CD4-positive, CD25-positive, alpha-beta regulatory T cell (primary cell): ENCODE measurements at regions not wholly inside any gene's neighbourhood (a gene's known extent, or its start where the extent isn't known, plus 50 kb on each side); places are given as distances from the start of the nearest gene placed in this dataset.

Source experiments
- ATAC-seq, 2 donors: fragments of 150-1000 bp; cut with Tn5 transposase; one replicate each; pipeline ENCODE4 v1.10.0; 2021; ENCODE audit warnings: low read depth in 2 of 2, moderate number of reproducible peaks in 2 of 2, moderate library complexity in 1 of 2
- DNase-seq, 3 donors: peaks; one replicate each; pipeline versions ENCODE4 v3.0.0 to v3.0.0-alpha.2; 2012 to 2022; ENCODE audit warnings: mixed read lengths in 1 of 3
- H3K27ac ChIP-seq: one replicate; pipeline ENCODE4 v1.7.0; 2013; ENCODE audit warnings: mild to moderate bottlenecking, low read length; ENCODE audit not compliant: insufficient read depth, poor library complexity, severe bottlenecking
- H3K27me3 ChIP-seq: one replicate; pipeline ENCODE4 v1.7.0; 2013; ENCODE audit warnings: low read length; ENCODE audit not compliant: control insufficient read depth, insufficient read depth
- H3K36me3 ChIP-seq: one replicate; pipeline ENCODE4 v1.7.0; 2013; ENCODE audit warnings: mild to moderate bottlenecking, low read length, moderate library complexity; ENCODE audit not compliant: control insufficient read depth, insufficient read depth
- H3K4me1 ChIP-seq: 2 replicates; pipeline ENCODE4 v1.7.0; 2013; ENCODE audit warnings: mild to moderate bottlenecking, low read length; ENCODE audit not compliant: insufficient read depth, control insufficient read depth, poor library complexity, severe bottlenecking
- H3K4me3 ChIP-seq: one replicate; pipeline ENCODE4 v1.7.0; 2013; ENCODE audit warnings: low read depth, mild to moderate bottlenecking, low read length, moderate library complexity
- H3K9me3 ChIP-seq, 2 experiments: 1 replicate in 1 of 2; 2 replicates in 1 of 2; pipeline ENCODE4 v1.7.0; 2013; ENCODE audit warnings: low read length in 2 of 2, mild to moderate bottlenecking in 1 of 2, moderate library complexity in 1 of 2; ENCODE audit not compliant: control insufficient read depth in 2 of 2
- H3K27ac Mint-ChIP-seq, 3 donors: one replicate each; pipeline ENCODE4 v1.8.0; 2020 to 2022; ENCODE audit warnings: mild to moderate bottlenecking in 3 of 3, mixed read lengths in 3 of 3, moderate library complexity in 2 of 3
- H3K27me3 Mint-ChIP-seq: one replicate; pipeline ENCODE4 v1.8.0; 2022; ENCODE audit warnings: mild to moderate bottlenecking, mixed read lengths
- H3K36me3 Mint-ChIP-seq: one replicate; pipeline ENCODE4 v1.8.0; 2020; ENCODE audit warnings: mixed read lengths
- H3K4me1 Mint-ChIP-seq, 4 donors: one replicate each; pipeline ENCODE4 v1.8.0; 2020 to 2022; ENCODE audit warnings: mixed read lengths in 4 of 4, mild to moderate bottlenecking in 1 of 4
- H3K4me3 Mint-ChIP-seq, 4 donors: one replicate each; pipeline ENCODE4 v1.8.0; 2020 to 2022; ENCODE audit warnings: mild to moderate bottlenecking in 4 of 4, mixed read lengths in 4 of 4, moderate library complexity in 3 of 4
- H3K9me3 Mint-ChIP-seq, 7 donors: one replicate each; pipeline ENCODE4 v1.8.0; 2020 to 2022; ENCODE audit warnings: mixed read lengths in 7 of 7, mild to moderate bottlenecking in 3 of 7, moderate library complexity in 2 of 7

DNA sequence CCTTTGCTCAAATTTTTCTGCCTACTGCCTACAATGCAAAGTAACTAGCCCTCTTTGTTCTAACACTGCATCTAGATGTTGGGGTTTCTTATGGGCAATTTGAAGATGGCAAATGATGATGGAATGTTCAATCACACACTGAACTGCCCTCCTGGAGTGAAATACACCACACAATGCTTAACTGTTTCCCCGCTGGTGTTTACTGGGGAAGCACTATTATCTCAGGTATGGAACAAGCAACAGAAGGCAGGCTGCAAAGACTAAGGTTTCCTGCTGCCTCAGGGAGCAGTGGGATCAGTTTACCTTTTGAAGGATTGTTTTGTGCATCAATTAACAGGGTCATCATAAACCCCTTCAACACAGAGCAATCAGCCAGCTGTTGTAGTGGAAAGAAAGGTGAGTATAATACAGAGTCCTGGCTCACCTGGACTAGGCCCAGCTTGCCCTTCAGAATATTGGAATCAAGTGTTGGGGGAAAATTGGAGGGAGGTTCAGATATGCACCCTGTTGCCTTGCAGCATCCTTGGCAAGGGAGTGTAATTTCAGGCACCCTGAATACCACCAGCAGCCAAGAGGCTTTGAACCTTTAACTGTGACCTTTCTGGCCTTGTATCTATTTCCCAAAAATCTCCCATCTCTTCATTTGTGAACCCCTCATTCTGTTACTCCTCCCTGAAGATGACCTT is 105.4 kb upstream of the CDH11 start:
- no peaks in the 10 kb centered on the region for H3K27me3 ChIP-seq
- Mint-ChIP-seq H3K36me3 (no peaks in the 10 kb centered on the region), H3K4me3 (no peak overlapping the region), H3K4me1 (no peaks in the 10 kb centered on the region), H3K27ac (no peak overlapping the region), H3K9me3 (peaks cover 4 to 22% (median 9%) of the 10 kb centered on the region in 7 donors), H3K27me3 (no peaks in the 10 kb centered on the region)
- ATAC-seq: no peak
- H3K4me3 ChIP-seq: no peak overlapping the region
- no peaks in the 10 kb centered on the region for H3K36me3 ChIP-seq
- DNase-seq: no peak
- H3K9me3 ChIP-seq: no peaks in the 10 kb centered on the region
- H3K27ac ChIP-seq: no peak overlapping the region
- H3K4me1 ChIP-seq: no peaks in the 10 kb centered on the region

DNA sequence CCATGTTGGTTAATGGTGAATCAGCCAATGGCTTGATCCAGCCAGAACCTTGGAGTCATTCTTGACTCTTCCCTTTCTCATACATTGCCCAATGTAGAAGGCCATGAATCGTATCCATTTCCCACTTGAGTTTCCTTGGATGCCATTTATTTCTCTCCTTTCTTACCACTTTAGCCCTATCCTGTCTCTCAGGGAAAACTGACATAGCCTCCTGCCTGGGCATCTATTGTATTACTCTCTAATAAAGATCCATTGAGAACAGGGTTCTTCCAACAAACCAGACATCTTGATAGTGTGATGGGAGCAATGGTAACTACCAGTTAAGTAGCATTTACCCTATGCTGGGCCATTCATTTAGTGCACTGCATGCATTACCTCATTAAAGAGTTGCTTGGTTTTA is 104.2 kb upstream of the CDH11 start:
- Histone ChIP-seq H3K27ac (no peak overlapping the region), H3K27me3 (no peaks in the 10 kb centered on the region), H3K4me1 (no peaks in the 10 kb centered on the region), H3K9me3 (no peaks in the 10 kb centered on the region), H3K4me3 (no peak overlapping the region), H3K36me3 (no peaks in the 10 kb centered on the region)
- DNase-seq: no peak
- Mint-ChIP-seq H3K4me1 (no peaks in the 10 kb centered on the region), H3K9me3 (peaks cover 0 to 22% (median 6%) of the 10 kb centered on the region in 7 donors), H3K4me3 (no peak overlapping the region), H3K36me3 (no peaks in the 10 kb centered on the region), H3K27ac (no peak overlapping the region), H3K27me3 (no peaks in the 10 kb centered on the region)
- ATAC-seq: no peak

DNA sequence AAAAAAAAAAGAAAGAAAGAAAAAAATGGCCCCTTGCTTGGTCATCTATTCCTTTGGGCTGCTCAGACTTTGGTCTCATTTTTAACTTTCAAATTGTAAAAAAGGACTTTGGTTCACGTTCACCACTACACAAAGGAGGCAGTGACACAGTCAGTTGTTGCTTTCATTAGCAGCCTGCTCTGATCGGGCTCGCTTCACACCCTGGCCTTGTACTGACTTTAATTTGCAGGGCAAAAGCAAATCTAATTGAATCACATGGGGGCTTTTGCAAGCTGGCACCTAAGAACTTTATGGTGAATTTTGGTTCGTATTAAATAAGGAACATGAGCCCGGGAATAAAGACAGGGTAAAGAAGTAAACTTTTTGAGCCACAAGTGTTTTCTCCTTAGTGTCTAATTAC is 103.6 kb upstream of the CDH11 start:
- Histone ChIP-seq H3K9me3 (no peaks in the 10 kb centered on the region), H3K27me3 (no peaks in the 10 kb centered on the region), H3K4me3 (no peak overlapping the region), H3K36me3 (no peaks in the 10 kb centered on the region), H3K27ac (no peak overlapping the region), H3K4me1 (no peaks in the 10 kb centered on the region)
- Mint-ChIP-seq H3K9me3 (peaks cover 0 to 22% (median 6%) of the 10 kb centered on the region in 7 donors), H3K4me1 (no peaks in the 10 kb centered on the region), H3K36me3 (no peaks in the 10 kb centered on the region), H3K27ac (no peak overlapping the region), H3K4me3 (no peak overlapping the region), H3K27me3 (no peaks in the 10 kb centered on the region)
- ATAC-seq (no peak), DNase-seq (no peak)

DNA sequence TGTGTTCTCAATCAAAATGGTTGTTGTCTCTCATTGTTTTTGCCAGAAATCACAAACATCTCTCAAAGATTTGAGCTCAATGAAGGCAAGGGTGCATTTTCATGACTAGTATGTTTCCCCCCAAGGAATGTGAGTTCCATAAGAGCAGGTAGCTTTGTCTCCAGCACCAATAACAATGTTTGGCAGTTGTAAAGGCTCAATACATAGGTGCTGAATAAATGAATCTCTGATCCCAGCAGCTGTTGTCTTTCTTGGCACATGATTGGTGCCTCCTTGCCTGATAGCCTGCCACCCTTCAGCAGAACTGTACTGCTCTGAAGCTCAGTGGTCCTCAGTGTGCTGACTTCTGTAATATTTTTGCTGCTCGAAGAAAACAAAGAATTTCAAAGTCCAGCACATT is 103.1 kb upstream of the CDH11 start:
- Mint-ChIP-seq H3K4me1 (no peaks in the 10 kb centered on the region), H3K9me3 (peaks cover 0 to 22% (median 5%) of the 10 kb centered on the region in 7 donors), H3K27ac (no peak overlapping the region), H3K36me3 (no peaks in the 10 kb centered on the region), H3K4me3 (no peak overlapping the region), H3K27me3 (no peaks in the 10 kb centered on the region)
- Histone ChIP-seq H3K27ac (no peak overlapping the region), H3K9me3 (no peaks in the 10 kb centered on the region), H3K27me3 (no peaks in the 10 kb centered on the region), H3K36me3 (no peaks in the 10 kb centered on the region), H3K4me1 (no peaks in the 10 kb centered on the region), H3K4me3 (no peak overlapping the region)
- ATAC-seq (no peak), DNase-seq (no peak)

DNA sequence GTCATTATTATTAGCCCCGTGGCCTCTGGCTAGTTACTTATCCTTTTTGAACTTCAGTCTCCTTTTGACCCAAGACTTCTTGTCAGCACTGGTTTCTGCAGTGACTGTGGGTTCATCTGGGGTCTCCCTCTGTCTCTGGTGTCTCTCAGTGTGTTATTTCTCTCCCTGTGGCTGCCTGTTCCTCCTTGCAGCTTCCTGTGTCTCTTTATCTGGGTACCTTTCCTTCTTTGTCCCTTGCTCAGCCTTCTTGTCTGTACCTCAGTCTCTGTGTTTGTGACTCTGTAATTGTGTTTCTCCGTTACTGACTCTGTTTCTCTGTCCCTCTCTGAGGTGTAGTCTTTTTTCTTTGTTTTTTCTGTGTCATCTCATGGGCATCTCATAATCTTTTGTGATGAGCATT is 102.6 kb upstream of the CDH11 start:
- Mint-ChIP-seq H3K4me3 (no peak overlapping the region), H3K4me1 (no peaks in the 10 kb centered on the region), H3K9me3 (peaks cover 0 to 22% (median 5%) of the 10 kb centered on the region in 7 donors), H3K36me3 (no peaks in the 10 kb centered on the region), H3K27ac (no peak overlapping the region), H3K27me3 (no peaks in the 10 kb centered on the region)
- H3K36me3 ChIP-seq: no peaks in the 10 kb centered on the region
- H3K9me3 ChIP-seq: no peaks in the 10 kb centered on the region
- H3K4me3 ChIP-seq: no peak overlapping the region
- no peak overlapping the region for H3K27ac ChIP-seq
- no peak for DNase-seq
- no peaks in the 10 kb centered on the region for H3K27me3 ChIP-seq
- ATAC-seq: no peak
- H3K4me1 ChIP-seq: no peaks in the 10 kb centered on the region

DNA sequence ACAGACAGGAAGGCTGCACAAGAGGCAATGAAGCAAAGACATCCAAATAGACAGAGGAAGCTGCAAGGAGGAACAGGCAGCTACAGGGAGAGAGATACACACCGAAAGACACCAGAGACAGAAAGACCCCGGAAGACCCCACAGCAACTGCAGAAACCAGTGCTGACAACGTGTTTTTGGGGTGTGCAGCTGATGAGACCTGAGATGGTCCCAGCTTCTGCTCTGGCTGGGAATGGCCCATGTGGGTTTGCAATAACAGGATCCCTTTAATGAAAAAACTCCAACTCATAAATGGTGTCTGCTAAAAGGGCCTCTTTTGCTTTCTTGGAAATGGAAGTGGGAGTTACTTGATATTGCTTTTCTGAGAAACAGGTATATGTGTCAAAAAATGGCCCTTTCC is 101.5 kb upstream of the CDH11 start:
- Histone ChIP-seq H3K36me3 (no peaks in the 10 kb centered on the region), H3K4me1 (no peaks in the 10 kb centered on the region), H3K27ac (no peak overlapping the region), H3K27me3 (no peaks in the 10 kb centered on the region), H3K9me3 (no peaks in the 10 kb centered on the region), H3K4me3 (no peak overlapping the region)
- DNase-seq (no peak), ATAC-seq (no peak)
- Mint-ChIP-seq H3K4me3 (no peak overlapping the region), H3K27me3 (no peaks in the 10 kb centered on the region), H3K36me3 (no peaks in the 10 kb centered on the region), H3K9me3 (peaks cover 0 to 13% (median 2%) of the 10 kb centered on the region in 7 donors), H3K4me1 (no peaks in the 10 kb centered on the region), H3K27ac (no peak overlapping the region)

DNA sequence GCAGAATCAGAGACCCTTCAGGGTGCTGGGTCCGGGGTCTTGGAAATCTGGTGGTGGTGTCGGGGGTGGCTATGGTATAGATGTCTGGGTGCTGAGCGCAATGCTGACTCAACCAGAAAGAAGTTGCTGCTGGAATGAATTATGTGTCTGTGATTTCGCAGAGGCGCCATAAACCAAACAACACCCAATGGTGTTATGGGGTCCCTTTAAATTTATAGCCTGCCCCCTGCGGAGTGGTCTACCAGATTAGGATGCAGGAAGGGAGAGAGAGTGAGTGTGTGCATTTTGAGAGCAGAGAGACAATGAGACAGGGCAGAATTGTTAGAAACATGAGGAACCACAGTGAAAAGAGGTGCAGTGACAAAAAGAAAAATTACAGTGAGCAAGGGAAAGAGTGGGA is 100.7 kb upstream of the CDH11 start:
- no peaks in the 10 kb centered on the region for H3K9me3 ChIP-seq
- no peaks in the 10 kb centered on the region for H3K27me3 ChIP-seq
- Mint-ChIP-seq H3K4me3 (no peak overlapping the region), H3K9me3 (peaks cover 0 to 11% (median 2%) of the 10 kb centered on the region in 7 donors), H3K27me3 (no peaks in the 10 kb centered on the region), H3K36me3 (no peaks in the 10 kb centered on the region), H3K27ac (no peak overlapping the region), H3K4me1 (no peaks in the 10 kb centered on the region)
- H3K27ac ChIP-seq: no peak overlapping the region
- ATAC-seq (no peak), DNase-seq (no peak)
- H3K36me3 ChIP-seq: no peaks in the 10 kb centered on the region
- H3K4me3 ChIP-seq: no peak overlapping the region
- H3K4me1 ChIP-seq: no peaks in the 10 kb centered on the region

DNA sequence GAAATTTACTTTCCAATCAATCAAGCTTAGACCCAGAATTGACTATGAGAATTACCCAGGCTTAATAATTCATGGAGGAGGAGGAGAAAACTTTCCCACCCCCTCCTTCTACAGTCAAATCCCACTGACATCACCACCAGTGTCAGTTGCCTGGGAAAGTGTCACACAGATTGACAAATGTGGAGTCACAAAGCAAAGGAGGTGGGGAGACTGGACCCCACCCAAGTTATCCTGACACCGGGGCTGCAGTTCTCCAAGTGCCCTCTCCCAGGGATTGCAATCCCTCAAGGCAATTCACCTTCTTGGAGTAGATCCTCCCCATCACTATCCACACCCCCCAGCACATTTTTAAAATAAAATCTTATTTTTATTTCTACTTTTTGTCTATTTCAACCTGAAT is 100.2 kb upstream of the CDH11 start:
- no peak overlapping the region for H3K4me3 Mint-ChIP-seq
- H3K9me3 Mint-ChIP-seq: peaks cover 0 to 12% (median 2%) of the 10 kb centered on the region in 7 donors
- Histone ChIP-seq H3K9me3 (no peaks in the 10 kb centered on the region), H3K4me1 (no peaks in the 10 kb centered on the region), H3K36me3 (no peaks in the 10 kb centered on the region), H3K27ac (no peak overlapping the region), H3K4me3 (no peak overlapping the region), H3K27me3 (no peaks in the 10 kb centered on the region)
- H3K36me3 Mint-ChIP-seq: no peaks in the 10 kb centered on the region
- no peak overlapping the region for H3K27ac Mint-ChIP-seq
- H3K4me1 Mint-ChIP-seq: no peaks in the 10 kb centered on the region
- no peak for ATAC-seq
- no peaks in the 10 kb centered on the region for H3K27me3 Mint-ChIP-seq
- DNase-seq: no peak
